GM12891 (cell line): ENCODE measurements at regions not wholly inside any gene's neighbourhood (a gene's known extent, or its start where the extent isn't known, plus 50 kb on each side); places are given as distances from the start of the nearest gene placed in this dataset.

ENCODE experiments used
- PAX5 ChIP-seq: IDR thresholded peaks from 2 replicates; pipeline ENCODE4 v1.6.1; 2011; ENCODE audit warnings: low read length, moderate library complexity, mild to moderate bottlenecking; ENCODE audit not compliant: insufficient read depth, severe bottlenecking
- POLR2A ChIP-seq: IDR thresholded peaks from 2 replicates; pipeline ENCODE4 v1.6.1; 2011; ENCODE audit warnings: low read depth, low read length, control low read depth
- POLR2AphosphoS5 ChIP-seq: IDR thresholded peaks from 2 replicates; pipeline ENCODE4 v1.6.1; 2011; ENCODE audit warnings: low read depth, low read length, control low read depth
- POU2F2 ChIP-seq: IDR thresholded peaks from 2 replicates; pipeline ENCODE4 v1.6.1; 2011; ENCODE audit warnings: low read depth, mild to moderate bottlenecking, control low read depth, low read length, moderate library complexity
- TAF1 ChIP-seq: IDR thresholded peaks from 2 replicates; pipeline ENCODE4 v1.6.1; 2011; ENCODE audit warnings: low read depth, low read length, control low read depth

GRCh38 chr7:85464042-85464651 lies 277.3 kb upstream of the SEMA3D start:
- no peak for TF ChIP-seq TAF1
- TF ChIP-seq POLR2AphosphoS5, result no peak
- no peak for TF ChIP-seq POU2F2
- TF ChIP-seq POLR2A, result no peak
- no peak for TF ChIP-seq PAX5
